GM19328 (cell line): ENCODE measurements at regions not wholly inside any gene's neighbourhood (a gene's known extent, or its start where the extent isn't known, plus 50 kb on each side); places are given as distances from the start of the nearest gene placed in this dataset.

Experiments used
- ATAC-seq: cut with Tn5 transposase; IDR thresholded peaks from one replicate; pipeline ENCODE4 v1.9.1; 2021; ENCODE audit warnings: mild to moderate bottlenecking, moderate library complexity; ENCODE audit not compliant: unreplicated experiment

DNA sequence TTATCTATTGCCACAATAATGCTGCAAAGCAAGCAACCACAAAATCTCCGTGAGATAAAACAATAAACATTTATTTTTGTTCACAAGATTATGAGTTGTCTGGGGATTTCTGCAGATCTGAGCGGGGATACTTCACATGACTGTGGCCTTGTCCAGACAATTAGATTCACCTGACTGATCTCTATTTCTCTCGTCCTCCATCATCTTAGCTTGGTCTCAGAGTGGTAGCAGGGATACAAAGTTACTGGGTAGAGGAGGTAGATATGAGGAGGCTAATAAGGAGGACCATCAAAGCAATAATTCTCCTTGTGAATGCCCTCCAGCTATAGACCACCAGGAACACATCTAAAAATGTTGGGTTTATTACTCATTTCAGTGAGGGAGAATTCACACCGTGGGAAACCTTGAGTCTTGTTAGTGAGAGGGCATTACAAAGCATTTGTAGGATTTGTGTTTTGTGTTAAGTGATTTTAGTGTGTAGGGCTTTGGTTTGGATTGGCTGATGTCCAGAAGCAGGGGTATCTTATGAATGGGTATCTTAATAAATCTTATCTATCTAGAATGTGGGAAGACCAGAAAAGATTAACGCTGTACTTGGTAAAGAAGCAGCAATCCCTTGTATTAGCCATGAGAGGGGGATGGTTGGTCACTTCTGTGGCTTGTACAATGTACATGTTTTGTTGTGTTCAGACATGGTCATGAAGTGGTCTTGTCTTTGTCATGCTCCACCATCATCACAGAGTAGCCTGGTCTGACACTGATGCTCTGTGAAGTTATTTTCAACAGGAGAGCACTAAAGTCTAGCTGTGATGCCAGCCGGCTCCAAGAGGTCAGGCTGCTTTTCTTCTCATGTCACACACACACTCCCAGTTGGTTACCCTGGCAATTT, 287.6 kb upstream of the STT3B start:
- ATAC-seq: no peak

DNA sequence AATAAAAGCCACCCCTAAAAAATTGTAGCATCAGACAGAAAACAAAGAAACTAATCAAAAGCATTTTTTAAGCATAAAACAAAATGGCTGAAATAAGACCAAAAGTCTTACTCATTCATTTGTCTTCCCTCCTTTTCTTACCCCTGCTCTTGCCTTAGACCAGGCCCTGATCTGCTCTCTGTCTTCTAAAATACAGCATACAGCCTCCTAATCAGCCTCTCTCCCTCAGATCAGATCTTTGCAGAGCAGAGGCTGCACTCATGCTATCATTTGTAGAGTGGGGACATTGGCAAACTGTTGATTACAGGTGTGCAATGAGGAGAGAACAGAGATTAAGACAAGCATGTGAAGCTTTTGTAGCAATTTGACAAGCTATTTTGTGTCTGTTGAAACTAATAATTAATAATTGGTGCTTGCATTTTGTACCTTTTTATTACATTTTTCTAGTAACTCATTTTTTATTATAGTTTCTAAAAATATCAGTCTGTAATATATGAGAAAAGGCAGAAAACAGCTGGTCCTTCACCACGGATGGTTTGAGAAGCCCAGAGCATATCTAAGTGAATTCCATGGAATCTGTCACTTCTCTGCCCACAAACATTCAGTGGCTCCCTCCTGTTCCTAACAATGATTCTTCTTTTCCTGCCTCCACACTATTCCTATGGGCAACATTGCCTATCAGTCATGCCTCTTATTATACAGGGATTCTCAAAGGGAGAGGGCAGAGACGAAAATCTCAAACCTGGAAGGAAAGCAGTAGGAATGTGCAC, 286.2 kb upstream of the STT3B start:
- ATAC-seq: no peak

DNA sequence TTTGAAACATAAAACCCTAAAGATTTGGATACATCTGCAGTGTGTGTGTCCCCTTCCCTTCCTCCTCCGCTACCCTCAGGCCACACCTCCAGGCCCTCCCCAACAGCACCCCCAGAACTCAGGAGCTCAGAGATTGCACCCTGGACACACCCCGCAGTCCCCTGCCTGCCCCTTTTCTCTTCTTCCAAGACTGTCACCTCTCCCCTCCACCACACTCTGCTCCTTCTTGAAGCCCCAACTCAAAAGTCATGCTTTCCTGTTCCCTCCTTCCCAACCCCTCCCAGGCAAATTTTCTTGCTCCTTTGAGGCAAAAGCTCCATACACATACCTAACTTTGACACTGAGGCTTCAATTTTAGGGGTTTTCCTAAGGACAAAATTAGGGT, 285.7 kb upstream of the STT3B start:
- ATAC-seq: no peak

DNA sequence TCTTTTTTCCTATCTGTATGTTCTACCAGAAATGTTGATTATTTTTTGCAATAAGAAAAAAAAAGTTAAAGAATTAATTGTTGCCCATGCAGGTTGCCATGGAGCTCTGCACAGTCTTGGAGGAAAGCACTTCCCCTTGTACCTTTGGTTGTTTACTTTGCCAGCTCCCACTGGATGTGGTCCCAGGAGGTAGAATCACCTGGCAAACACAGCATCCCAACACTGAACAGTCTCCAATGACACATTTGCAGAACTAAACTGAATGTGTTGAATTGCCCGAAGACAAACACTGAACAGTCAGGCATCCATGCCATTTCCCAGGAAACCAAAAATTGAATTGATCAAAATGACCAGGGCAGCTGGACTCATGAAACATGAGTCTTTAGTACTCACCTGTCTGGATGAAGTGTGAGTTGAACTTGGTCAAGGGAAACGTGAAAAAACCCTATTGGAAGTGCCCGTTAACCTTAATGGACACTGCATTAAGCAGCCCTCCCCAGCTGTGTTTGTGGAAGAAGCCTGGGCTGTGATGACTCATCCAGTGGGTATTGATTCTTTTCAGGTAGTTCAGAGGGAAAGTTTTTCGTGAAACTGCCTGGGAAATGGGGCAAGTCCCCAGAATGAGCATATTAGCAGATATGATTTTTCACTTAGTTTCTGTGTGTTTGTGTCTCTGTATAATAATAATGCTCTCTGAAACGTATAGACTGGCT, 284.7 kb upstream of the STT3B start:
- ATAC-seq: peak; percentile 47

DNA sequence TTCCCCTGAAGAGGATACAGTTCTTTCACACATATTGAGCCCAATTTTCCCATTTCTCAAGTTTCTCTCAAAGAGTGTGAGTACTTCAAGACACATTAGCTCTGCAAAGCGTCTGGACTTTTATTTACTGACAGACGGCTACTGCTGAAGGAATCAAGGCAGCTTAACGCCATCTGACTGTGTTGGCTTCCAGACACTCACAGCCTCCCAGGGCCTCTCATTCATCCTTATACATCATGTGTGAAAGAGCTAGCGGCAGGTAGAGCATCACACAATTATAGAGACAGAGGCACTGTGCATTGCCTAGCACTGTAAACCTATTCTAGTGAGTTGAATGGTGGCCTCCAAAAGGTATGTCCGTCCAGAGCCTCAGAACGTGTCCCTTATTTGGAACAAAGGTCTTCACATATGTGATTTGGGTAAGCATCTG, 284.1 kb upstream of the STT3B start:
- no peak for ATAC-seq

DNA sequence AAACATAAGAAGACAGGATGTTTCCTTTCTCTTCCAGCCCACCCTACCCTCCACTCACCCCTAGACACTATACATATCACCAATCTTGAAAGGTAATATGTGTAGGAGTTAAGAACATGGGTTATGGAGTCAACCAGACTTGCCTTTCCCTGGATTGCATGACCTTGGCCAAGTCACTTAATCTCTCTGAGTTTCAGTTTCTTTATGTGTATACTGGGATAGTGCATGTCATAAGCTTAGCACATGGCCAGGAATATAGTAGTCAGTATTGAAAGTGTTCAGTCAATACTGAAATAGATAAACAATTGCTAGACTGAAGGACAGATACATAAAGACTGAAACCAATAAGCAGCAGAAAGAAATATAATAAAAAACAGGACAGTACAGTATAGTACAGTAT, 283.2 kb upstream of the STT3B start:
- ATAC-seq: no peak

DNA sequence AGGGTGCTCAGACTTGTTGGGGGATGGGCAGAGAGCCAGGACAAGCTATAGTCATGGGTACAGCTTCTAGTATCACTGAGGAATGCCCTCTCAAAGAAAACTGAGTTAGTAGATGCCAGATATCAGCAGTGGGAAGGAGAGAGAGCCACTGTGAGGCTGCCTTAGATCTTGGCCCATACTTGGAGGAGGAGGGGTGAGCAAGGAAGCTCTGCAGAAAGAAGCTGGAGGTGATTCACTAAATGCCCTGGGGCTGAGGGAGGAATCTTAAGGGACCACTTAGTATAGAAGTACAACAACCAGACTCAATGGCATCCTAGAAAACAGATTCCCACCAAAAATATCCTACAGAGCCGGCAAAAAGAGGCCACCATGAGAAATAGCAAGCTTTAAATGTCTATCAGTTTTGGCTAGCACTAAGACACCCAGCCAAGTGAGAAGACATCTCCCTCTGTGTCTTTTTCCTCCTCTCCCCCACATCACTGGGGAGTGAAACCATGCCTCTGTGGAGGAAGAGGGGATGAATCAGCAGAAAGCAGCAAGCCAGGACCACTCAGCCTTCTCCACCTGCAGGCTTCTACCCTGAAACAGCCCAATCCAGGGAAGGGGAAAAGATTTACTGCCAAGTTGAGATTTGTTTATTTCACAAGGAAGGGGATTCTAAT, 282.5 kb upstream of the STT3B start:
- ATAC-seq: no peak

DNA sequence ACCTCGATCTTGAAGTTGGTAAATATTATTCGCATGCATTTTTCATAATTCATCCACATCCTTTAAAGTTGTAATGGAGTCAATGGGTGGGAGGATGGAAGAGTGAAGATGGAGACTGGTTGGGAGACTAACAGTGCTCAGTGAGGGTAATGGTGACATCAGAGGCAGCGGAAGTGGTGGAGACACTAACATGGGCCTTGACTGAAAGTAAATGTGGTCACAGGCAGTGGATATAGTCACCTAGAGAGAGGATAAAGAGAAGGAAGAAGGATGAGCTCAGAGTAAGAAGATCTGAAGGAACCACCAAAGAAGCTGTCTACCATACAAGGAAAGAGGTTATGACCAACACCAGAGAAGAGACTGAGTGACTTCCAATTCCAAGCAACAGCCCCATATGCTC, 281.6 kb upstream of the STT3B start:
- ATAC-seq: no peak

DNA sequence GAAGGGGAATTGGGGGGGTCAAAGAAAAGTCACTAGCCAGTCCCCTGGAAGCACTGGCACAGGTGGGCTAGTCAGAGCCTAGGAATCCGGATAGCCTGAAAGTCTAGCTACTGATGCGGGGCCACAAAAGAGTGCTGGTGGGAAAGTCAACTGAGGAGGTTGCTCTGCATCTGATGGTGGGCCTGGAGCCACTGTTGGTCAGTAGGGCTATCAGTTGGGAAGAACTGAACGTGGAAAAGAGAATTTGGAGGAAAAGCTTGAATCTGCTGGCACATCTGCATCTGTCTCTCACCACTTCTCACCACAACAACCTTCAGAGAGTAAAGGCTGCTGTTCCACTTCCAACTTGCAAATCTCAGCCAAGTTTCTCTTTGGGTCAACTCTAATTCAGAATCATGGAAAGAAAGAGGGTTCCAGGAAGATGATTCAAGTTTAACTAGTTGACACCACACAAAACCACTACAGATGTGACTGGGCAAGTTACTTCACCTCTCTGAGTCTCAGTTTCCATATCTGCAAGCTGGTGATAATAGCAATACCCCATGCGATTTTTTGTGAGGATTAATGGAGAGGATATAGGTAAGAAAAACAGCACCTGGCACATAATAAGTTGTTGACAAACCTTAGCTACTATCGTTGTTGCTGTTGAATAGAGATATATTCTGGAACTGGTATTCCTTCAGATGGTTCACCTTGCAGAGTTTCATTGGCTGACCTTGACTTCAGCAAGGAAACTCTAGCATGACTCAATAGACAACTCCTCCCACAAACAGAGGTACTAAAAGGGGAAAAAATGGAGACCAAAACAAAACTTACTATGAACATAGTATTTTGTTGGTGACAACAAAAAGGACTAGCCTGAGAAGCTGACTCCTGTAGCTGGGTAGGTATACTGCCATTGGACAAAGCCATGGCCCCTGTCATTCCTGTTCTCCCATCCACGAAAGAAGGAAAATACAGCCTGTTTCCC, 280.2 kb upstream of the STT3B start:
- no peak for ATAC-seq

DNA sequence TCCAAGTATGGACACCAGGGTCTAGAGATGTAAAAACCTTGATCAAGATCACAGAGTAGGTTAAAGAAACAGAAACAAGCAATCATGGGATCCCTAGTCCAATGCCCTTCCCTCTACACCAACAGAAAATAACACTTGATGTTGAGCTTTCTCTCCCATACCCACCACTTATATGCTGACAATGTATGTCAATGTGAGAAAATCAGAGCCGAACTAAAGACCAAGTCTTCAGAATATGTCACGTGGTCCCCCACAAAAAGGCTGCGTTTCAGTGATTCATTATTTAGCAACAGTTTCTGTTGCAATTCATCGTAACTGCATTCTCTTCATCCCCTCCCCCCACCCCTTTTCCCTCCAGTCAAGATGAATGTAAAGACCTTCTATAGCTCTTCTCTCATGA, 278.9 kb upstream of the STT3B start:
- ATAC-seq: no peak

DNA sequence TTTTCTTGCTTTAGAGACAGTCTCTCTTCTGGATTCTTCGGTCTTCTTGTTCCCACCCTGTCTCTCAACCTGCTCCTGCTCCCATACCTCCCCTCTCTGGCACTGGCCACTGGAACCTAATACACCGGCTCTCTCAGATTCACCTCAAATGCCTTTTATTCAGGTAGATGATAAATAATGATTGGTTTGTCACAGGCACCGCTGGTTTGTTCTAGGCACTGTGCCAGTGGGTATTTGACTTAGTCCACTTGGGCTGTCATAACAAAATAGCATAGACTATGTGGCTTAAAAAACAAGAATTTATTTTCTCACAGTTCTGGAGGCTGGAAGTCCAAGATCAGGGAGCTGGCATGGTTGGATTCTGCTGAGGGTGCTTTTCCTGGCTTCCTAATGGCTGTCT, 278.2 kb upstream of the STT3B start:
- ATAC-seq: no peak

DNA sequence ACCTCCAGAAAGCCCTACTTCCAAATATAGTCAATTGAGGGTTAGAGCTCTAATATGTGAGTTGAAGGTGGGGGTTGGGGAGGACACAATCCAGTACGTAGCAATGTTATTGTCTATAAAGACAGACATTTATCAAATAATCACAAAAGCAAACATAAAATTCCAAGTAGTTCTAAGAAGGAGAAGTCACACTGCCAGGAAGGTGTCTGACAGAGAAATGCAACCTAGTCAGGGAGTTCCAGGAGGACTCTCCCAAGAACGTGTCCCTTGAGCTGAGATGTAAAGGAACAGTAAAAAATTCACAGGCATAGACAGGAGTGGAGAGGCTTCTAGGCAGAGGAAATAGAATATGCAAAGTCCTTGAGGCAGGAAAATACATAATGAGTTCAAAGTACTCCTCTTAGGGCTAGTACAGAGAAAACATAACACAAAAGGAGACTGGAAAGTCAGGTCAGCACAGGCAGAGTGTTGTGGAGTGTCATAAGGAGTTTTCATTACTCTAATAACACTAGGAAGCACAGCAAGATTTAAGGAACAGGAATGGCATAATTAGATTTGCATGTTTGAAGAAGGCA, 277.6 kb upstream of the STT3B start:
- ATAC-seq: no peak

DNA sequence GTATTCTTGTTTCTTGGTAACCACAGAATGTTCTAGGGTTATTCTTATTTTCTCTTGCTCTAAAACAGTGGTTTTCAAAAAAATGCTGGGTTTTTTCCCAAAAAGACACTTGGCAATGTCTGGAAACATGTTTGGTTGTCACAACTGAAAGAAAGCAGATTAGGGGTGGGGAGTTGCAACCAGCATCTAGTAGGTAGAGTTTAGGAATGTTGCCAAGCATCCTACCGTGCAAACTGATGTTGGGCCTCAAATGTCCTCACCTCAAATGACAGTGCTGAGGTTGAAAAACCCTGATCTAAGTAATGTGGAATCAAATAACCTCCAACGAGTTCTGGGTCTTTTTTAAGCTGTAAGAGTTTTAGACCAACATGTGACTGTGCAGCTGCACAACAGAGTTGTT, 270.5 kb upstream of the STT3B start:
- no peak for ATAC-seq

DNA sequence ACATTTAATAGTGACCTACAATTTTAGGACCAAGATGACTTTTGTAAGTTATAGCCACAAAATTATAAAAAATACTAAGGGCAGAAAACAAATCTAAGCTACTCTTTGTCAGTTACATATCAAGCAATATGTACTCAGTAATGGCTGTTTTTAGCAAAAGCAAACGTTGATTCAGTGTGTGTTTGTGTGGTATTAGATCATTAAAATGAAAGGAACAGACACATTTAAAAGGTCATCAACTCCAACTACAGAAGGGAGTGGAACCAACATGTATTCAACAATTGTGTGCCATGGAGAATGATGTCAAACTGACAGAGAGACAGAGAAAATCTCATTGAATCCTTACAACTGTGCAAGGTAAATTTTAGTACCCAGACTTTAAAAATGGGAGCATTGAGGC, 268.8 kb upstream of the STT3B start:
- no peak for ATAC-seq

DNA sequence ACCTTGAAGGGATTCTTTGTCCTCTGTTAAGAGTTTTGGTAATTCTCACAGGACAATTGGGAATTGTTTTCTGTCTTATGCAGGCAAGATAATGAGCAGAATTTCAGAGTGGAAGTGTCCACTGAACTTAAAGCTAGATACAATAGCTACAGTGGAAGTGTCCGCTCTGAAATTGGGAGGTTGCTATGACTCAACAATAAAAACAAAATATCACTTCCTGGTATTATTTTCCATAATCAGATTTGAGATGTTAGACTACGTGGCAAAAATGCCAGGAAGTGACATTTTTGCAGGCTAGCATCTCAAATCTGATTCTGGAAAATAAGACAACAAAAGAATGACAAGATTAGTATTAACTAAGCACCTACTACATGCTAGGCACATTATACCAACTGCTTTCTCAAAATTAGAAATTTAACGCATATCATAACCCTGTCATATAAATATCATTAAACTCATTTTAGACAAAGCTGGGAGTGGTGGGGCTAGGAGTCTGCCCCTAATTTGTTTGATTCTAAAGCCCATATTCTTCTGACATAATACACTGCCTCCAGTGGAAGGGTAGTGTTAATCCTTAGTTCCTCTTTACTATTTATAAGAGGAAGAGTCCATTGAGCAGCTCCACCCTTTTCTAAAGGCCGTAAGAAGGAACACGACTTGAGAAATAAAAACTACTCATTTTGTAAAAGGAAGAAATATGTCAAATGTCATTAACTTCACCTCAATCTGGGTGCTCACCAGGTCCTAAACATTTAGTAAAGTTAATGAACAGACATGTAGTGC, 266.9 kb upstream of the STT3B start:
- no peak for ATAC-seq

DNA sequence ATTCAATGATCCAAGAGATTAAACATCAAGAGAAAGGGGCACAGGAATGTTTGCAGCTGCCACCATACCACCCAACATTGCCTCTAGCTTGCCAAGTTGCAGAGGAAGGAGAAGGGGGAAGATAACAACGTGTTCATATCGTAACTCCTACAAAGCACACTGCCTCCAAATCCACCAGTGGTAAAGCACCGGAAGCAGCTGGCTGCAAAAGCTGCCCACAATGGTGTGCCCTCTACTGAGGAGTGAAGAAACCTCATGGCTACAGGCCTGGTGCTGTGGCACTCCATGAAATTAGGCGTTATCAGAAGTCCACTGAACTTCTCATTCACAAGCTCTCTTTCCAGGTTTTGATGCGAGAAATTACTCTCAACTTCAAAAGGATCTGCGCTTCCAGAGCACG, 263.9 kb upstream of the STT3B start:
- no peak for ATAC-seq

DNA sequence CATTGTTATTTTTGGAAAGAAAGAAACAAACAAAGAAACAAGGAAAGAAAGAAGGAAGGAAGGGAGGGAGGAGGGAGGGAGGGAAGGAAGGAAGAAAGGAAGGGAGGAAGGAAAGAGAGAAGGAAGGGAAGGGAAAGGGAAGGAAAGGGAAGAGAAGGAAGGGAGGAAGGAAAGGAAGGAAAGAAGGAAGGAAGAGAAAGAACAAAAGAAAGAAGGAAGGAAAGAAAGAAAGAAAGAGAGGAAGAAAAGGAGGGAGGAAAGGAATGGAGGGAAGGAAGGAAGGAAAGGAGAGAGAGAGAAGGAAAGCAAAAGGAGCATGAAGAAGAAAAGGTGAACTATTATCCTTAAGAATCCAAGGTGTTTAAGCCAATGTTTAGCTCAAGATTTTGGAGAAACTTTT, 262.7 kb upstream of the STT3B start:
- ATAC-seq: no peak

DNA sequence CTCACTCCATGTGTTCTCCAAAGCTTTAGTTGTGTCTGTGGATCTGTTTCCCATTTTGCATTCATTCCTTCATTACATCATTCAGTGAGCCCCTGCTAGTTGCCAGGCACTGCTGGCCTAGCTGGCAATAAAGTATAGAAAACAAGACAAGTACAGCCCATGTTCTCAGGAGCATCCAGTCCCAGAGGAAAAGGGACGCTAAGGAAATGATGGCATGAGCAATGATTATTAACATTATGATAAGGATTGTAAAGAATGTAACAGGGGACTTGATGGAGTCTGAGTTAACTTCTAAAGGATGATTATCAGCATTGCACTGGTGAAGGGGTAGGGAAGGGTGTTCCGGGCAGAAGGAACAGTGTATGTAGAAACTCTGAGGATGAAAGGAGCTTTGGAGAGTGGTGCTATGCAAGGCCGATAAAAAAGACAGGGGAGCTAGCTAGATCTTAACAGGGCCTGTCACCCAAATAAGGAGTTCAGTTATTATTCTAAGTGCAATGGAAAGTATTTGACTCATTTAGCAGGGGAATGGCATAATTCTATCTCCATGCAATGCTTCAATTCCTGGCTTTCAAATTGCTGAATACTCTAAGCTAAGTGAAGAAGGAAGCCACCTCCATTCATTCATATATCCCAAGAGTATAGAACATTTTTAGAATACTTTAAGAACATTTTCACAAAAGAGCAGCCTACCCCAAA, 258.2 kb upstream of the STT3B start:
- no peak for ATAC-seq
